Liver (tissue), 3 donors: ENCODE measurements at regions not wholly inside any gene's neighbourhood (a gene's known extent, or its start where the extent isn't known, plus 50 kb on each side); places are given as distances from the start of the nearest gene placed in this dataset.

Source experiments
- RAD21 ChIP-seq, 2 donors: IDR thresholded peaks; 2 replicates each; pipeline ENCODE4 v1.6.1; 2016; ENCODE audit warnings: antibody characterized with exemption in 2 of 2, mild to moderate bottlenecking in 2 of 2
- RXRA ChIP-seq, 2 donors: IDR thresholded peaks; 2 replicates each; pipeline ENCODE4 v1.6.1; 2017 to 2018; ENCODE audit warnings: antibody characterized with exemption in 2 of 2, mild to moderate bottlenecking in 1 of 2
- SP1 ChIP-seq: IDR thresholded peaks from 2 replicates; pipeline ENCODE4 v1.6.1; 2018; ENCODE audit warnings: antibody characterized with exemption, mild to moderate bottlenecking
- TAF1 ChIP-seq: conservative IDR thresholded peaks from 2 replicates; pipeline ENCODE4 v1.6.1; 2016; ENCODE audit warnings: antibody characterized with exemption, mild to moderate bottlenecking
- TF ChIP-seq, protein P1 (sequence below): fragments of 150-350 bp; IDR thresholded peaks from 2 replicates; pipeline ENCODE4 v1.5.1; 2017; ENCODE audit warnings: improper control_type of control experiment, low read depth, low read length; ENCODE audit not compliant: missing input control
- TF ChIP-seq, protein P2 (sequence below): IDR thresholded peaks from 2 replicates; pipeline ENCODE4 v1.6.1; 2016; ENCODE audit warnings: antibody characterized with exemption
- TF ChIP-seq, protein P3 (sequence below): IDR thresholded peaks from 2 replicates; pipeline ENCODE4 v1.6.1; 2016; ENCODE audit warnings: antibody characterized with exemption, mild to moderate bottlenecking
- TF ChIP-seq, protein P4 (sequence below): IDR thresholded peaks from 2 replicates; pipeline ENCODE4 v1.6.1; 2016; ENCODE audit warnings: antibody characterized with exemption
- donor health status: healthy.
- donor health status: healthy.

- TF ChIP-seq, protein P1, sequence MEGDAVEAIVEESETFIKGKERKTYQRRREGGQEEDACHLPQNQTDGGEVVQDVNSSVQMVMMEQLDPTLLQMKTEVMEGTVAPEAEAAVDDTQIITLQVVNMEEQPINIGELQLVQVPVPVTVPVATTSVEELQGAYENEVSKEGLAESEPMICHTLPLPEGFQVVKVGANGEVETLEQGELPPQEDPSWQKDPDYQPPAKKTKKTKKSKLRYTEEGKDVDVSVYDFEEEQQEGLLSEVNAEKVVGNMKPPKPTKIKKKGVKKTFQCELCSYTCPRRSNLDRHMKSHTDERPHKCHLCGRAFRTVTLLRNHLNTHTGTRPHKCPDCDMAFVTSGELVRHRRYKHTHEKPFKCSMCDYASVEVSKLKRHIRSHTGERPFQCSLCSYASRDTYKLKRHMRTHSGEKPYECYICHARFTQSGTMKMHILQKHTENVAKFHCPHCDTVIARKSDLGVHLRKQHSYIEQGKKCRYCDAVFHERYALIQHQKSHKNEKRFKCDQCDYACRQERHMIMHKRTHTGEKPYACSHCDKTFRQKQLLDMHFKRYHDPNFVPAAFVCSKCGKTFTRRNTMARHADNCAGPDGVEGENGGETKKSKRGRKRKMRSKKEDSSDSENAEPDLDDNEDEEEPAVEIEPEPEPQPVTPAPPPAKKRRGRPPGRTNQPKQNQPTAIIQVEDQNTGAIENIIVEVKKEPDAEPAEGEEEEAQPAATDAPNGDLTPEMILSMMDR, result no peak
- TF ChIP-seq, protein P2, sequence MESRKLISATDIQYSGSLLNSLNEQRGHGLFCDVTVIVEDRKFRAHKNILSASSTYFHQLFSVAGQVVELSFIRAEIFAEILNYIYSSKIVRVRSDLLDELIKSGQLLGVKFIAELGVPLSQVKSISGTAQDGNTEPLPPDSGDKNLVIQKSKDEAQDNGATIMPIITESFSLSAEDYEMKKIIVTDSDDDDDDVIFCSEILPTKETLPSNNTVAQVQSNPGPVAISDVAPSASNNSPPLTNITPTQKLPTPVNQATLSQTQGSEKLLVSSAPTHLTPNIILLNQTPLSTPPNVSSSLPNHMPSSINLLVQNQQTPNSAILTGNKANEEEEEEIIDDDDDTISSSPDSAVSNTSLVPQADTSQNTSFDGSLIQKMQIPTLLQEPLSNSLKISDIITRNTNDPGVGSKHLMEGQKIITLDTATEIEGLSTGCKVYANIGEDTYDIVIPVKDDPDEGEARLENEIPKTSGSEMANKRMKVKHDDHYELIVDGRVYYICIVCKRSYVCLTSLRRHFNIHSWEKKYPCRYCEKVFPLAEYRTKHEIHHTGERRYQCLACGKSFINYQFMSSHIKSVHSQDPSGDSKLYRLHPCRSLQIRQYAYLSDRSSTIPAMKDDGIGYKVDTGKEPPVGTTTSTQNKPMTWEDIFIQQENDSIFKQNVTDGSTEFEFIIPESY, result no peak
- TF ChIP-seq RAD21 (IDR thresholded peaks at IDR 0.05) (no peak), RXRA (IDR thresholded peaks at IDR 0.05) (no peak), SP1 (no peak), TAF1 (no peak)
- TF ChIP-seq, protein P3, sequence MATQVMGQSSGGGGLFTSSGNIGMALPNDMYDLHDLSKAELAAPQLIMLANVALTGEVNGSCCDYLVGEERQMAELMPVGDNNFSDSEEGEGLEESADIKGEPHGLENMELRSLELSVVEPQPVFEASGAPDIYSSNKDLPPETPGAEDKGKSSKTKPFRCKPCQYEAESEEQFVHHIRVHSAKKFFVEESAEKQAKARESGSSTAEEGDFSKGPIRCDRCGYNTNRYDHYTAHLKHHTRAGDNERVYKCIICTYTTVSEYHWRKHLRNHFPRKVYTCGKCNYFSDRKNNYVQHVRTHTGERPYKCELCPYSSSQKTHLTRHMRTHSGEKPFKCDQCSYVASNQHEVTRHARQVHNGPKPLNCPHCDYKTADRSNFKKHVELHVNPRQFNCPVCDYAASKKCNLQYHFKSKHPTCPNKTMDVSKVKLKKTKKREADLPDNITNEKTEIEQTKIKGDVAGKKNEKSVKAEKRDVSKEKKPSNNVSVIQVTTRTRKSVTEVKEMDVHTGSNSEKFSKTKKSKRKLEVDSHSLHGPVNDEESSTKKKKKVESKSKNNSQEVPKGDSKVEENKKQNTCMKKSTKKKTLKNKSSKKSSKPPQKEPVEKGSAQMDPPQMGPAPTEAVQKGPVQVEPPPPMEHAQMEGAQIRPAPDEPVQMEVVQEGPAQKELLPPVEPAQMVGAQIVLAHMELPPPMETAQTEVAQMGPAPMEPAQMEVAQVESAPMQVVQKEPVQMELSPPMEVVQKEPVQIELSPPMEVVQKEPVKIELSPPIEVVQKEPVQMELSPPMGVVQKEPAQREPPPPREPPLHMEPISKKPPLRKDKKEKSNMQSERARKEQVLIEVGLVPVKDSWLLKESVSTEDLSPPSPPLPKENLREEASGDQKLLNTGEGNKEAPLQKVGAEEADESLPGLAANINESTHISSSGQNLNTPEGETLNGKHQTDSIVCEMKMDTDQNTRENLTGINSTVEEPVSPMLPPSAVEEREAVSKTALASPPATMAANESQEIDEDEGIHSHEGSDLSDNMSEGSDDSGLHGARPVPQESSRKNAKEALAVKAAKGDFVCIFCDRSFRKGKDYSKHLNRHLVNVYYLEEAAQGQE, result no peak
- TF ChIP-seq, protein P4, sequence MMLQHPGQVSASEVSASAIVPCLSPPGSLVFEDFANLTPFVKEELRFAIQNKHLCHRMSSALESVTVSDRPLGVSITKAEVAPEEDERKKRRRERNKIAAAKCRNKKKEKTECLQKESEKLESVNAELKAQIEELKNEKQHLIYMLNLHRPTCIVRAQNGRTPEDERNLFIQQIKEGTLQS, result no peak
Observed at GRCh38 chr9:89829346-89829745, 224.5 kb downstream of the GADD45G start.
